IPS-15b (cell line): ENCODE measurements at regions not wholly inside any gene's neighbourhood (a gene's known extent, or its start where the extent isn't known, plus 50 kb on each side); places are given as distances from the start of the nearest gene placed in this dataset.

ENCODE experiments used
- H3K27me3 ChIP-seq: one replicate; pipeline ENCODE4 v1.6.1; 2013; ENCODE audit warnings: low read length; ENCODE audit not compliant: control insufficient read depth, insufficient read depth
- H3K36me3 ChIP-seq: one replicate; pipeline ENCODE4 v1.6.1; 2013; ENCODE audit warnings: low read length; ENCODE audit not compliant: control insufficient read depth, insufficient read depth
- H3K4me1 ChIP-seq: one replicate; pipeline ENCODE4 v1.6.1; 2013; ENCODE audit warnings: mild to moderate bottlenecking, low read length; ENCODE audit not compliant: control insufficient read depth, insufficient read depth
- H3K4me3 ChIP-seq: one replicate; pipeline ENCODE4 v1.5.1; 2013; ENCODE audit warnings: low read depth, low read length
- H3K9ac ChIP-seq: one replicate; pipeline ENCODE4 v1.6.1; 2013; ENCODE audit warnings: low read depth, mild to moderate bottlenecking, low read length
- H3K9me3 ChIP-seq: one replicate; pipeline ENCODE4 v1.6.1; 2013; ENCODE audit warnings: mild to moderate bottlenecking, low read length; ENCODE audit not compliant: control insufficient read depth, insufficient read depth

DNA sequence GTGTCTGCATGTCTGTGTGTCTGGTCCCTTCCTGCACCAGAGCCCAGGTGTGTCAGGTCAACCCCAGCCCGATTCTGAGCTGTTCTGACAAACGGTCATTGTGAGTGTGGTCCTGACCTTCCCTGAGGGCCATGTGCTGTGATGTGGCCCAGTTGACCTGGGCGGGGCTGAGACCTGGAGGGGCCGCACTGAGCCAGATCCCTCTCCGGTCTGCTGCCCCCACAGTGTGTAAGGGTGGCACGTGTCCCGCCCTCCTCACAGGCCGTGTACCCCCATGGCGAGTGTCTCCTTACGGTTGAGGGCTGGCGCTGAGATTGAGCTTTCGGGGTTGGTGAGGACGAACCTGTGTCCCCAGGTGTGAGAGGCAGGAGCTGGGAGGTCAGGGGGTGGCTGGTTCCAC, 136.5 kb downstream of the MRPL36 start:
- peaks cover 23% of the 10 kb centered on the region for H3K27me3 ChIP-seq
- H3K4me1 ChIP-seq: no peaks in the 10 kb centered on the region
- no peak overlapping the region for H3K9ac ChIP-seq
- H3K36me3 ChIP-seq: no peaks in the 10 kb centered on the region
- no peak overlapping the region for H3K4me3 ChIP-seq
- no peaks in the 10 kb centered on the region for H3K9me3 ChIP-seq

DNA sequence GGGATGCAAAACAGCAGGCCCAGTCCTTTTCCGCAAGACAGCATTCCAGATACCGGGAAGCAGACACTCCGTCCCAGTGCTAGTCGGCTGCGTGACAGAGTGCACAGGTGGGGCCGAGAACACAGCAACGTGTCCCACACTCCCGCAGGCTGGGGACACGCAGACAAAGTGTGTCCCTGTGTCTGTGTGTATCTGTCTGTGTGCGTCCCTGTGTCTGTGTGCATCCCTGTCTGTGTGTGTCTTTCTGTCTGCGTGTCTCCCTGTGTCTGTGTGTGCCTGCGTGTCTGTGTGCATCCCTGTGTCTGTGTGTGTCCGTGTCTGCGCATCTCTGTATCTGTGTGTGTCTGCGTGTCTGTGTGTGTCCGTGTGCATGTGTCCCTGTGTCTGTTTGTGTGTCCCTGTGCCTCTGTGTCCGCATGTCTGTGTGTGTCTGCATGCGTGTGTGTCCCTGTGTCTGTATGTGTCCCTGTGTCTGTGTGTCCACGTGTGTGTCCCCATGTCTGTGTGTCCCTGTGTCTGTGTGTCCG, 137.0 kb downstream of the MRPL36 start:
- H3K27me3 ChIP-seq: peaks cover 18% of the 10 kb centered on the region
- H3K4me3 ChIP-seq: no peak overlapping the region
- H3K36me3 ChIP-seq: no peaks in the 10 kb centered on the region
- H3K9me3 ChIP-seq: no peaks in the 10 kb centered on the region
- no peaks in the 10 kb centered on the region for H3K4me1 ChIP-seq
- H3K9ac ChIP-seq: no peak overlapping the region

DNA sequence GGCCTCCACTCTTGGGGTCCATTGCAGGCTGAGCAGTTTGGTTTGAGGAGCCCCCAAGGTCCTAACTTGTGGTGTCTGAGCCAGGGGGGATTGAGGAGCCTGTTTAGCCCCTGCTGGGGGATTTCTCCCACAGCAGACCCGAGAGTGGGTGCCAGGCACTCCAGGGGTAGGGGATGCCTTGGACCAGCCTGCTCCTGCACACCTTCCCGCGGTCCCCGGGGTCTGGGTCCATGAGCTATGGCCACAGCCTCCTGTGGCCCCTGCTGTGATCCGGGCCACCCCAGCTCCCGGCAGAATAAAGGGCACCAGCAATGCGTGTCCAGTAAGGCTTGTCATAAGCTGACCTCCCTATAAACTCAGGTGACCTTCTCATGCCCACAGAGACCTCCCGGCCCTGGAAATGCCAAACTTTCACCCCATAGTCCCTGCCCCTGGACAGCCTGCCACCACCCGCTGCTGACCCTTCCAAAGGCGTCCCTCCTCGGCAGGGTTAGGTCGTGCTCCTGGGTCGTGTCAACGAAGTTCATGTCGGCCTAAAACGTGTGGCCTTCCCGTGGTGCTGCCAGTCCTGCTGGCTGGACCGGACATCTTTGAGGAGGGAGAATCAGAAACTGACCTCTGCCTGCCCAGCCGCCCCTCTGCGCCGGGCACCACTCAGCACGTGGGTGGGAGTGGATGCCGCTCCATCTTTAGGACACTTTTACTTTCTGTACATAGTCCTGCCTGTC, 137.6 kb downstream of the MRPL36 start:
- Histone ChIP-seq H3K4me3 (no peak overlapping the region), H3K4me1 (no peaks in the 10 kb centered on the region), H3K36me3 (no peaks in the 10 kb centered on the region), H3K27me3 (peaks cover 16% of the 10 kb centered on the region), H3K9ac (no peak overlapping the region), H3K9me3 (no peaks in the 10 kb centered on the region)

DNA sequence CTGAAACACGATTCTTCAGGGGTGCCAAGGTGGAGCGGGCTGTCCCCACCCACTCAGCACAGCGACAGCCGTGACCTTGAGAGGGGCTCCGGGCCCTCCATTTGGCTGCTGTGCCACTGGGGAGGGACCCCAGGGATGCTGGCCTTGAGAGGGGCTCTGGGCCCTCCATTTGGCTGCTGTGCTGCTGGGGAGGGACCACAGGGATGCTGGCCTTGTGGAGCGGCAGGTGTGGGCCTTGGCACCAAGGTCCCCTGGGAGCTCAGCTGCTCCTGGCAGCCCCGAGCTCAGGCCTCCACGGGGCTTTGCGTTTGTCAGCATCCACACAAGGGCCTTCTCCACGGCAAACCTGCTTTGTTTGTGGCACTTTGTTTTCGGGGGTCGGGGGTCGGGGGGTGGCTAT, 137.6 kb upstream of the LPCAT1 start:
- Histone ChIP-seq H3K36me3 (no peaks in the 10 kb centered on the region), H3K9me3 (no peaks in the 10 kb centered on the region), H3K27me3 (peaks cover 16% of the 10 kb centered on the region), H3K9ac (no peak overlapping the region), H3K4me3 (no peak overlapping the region), H3K4me1 (no peaks in the 10 kb centered on the region)

DNA sequence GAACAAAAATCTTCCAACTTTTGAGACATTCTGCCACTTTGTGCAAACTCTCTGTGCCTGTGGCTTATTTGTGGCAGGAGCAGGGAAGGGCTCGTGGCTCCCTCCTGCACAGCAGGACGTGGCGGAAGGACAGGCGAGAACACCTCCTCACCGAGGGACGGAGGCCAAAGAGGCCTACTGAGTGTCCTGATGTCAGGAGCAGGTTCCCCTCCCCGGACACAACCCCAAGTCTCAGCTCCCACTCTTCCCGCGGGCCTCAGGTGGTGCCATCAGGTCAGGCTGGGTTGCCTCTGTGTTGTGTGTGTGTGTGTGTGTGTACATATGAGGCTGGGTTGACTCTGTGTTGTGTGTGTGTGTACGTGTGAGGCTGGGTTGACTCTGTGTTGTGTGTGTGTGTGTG, 136.8 kb upstream of the LPCAT1 start:
- H3K9me3 ChIP-seq: no peaks in the 10 kb centered on the region
- H3K36me3 ChIP-seq: no peaks in the 10 kb centered on the region
- no peak overlapping the region for H3K9ac ChIP-seq
- H3K27me3 ChIP-seq: peaks cover 8% of the 10 kb centered on the region
- no peak overlapping the region for H3K4me3 ChIP-seq
- H3K4me1 ChIP-seq: no peaks in the 10 kb centered on the region

DNA sequence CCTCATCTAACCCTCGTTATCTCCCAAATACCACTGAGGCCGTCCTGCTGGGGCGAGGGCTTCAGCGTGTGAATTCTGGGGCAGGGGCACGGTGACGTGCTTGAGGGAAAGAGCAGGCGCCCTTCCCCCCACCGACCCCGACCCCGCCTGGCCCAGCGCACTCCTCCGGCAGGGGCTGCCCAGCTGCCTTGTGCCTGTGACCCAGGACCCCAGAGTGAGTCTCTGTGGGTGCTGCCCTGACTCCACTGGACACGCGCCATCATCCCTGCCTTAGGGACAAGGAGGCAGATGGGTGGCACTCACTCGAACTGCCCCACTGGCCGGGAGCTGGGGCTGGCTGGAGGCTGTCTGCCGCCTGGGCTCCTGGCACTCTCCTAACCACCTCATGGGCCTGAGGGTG, 136.2 kb upstream of the LPCAT1 start:
- Histone ChIP-seq H3K9ac (no peak overlapping the region), H3K36me3 (no peaks in the 10 kb centered on the region), H3K9me3 (no peaks in the 10 kb centered on the region), H3K4me1 (no peaks in the 10 kb centered on the region), H3K27me3 (peaks cover 3% of the 10 kb centered on the region), H3K4me3 (no peak overlapping the region)

DNA sequence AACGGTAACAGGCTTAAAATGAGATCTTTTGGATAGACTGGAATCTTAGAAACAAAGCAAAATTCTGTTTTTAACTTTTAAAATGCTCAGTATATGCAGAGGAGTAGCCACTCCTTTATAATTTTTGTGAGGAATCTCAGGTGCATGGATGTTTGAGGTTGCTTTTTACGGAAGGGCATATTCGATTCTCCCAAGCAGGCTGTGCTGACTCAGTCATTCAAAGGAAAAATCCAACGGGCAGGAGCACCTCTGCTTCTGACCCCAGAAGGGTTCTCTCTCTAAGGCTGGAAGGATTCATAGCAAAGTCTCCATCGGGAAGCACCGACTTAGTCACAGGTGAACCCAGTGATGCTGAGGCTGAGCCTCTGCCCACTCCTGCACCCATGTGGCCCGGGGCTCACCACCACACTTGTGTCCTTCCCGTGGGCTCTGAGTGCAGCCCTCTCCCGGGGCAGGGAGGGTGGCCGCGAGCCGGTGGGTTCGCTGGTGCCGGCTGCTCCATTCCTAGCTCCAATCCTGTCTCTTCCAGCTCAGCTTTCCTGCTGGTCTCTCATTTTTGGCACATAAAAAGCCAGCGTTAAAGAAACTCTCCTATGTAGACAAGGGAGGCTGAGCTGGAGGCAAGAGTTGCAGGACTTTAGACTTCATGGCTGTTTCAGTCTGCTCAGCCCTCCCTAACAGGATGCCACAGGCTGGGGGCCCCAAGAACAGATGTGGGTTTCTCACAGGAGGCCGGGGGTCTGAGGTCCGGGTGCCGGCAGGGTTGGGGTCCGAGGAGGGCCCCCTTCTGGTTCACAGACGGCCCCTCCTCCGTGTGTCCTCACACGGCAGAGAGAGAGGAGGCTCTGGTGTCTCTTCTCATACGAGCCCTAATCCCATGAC, 135.6 kb upstream of the LPCAT1 start:
- Histone ChIP-seq H3K9ac (no peak overlapping the region), H3K4me3 (no peak overlapping the region), H3K36me3 (no peaks in the 10 kb centered on the region), H3K4me1 (no peaks in the 10 kb centered on the region), H3K9me3 (no peaks in the 10 kb centered on the region), H3K27me3 (peaks cover 3% of the 10 kb centered on the region)

DNA sequence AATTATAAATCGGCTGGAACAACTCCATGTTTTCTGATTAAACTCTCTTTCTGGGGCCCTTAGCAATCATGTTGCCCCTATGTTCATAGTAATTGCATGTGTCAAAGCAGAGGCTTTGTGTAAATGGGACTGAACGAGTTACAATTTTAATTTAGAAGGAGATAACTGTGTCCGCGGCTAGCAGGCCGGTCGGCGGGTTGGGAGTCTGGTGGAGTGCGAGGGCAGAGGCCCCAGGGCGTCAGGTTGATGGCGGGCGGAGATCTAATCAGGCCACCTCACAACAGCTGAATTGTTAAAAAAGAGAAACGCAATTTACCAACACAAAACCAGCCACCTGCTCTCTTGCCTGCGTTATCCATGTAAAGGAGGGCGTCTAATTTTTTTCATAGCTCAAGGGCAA, 134.9 kb upstream of the LPCAT1 start:
- no peaks in the 10 kb centered on the region for H3K4me1 ChIP-seq
- H3K27me3 ChIP-seq: peaks cover 5% of the 10 kb centered on the region
- no peak overlapping the region for H3K4me3 ChIP-seq
- H3K9me3 ChIP-seq: no peaks in the 10 kb centered on the region
- no peak overlapping the region for H3K9ac ChIP-seq
- no peaks in the 10 kb centered on the region for H3K36me3 ChIP-seq

DNA sequence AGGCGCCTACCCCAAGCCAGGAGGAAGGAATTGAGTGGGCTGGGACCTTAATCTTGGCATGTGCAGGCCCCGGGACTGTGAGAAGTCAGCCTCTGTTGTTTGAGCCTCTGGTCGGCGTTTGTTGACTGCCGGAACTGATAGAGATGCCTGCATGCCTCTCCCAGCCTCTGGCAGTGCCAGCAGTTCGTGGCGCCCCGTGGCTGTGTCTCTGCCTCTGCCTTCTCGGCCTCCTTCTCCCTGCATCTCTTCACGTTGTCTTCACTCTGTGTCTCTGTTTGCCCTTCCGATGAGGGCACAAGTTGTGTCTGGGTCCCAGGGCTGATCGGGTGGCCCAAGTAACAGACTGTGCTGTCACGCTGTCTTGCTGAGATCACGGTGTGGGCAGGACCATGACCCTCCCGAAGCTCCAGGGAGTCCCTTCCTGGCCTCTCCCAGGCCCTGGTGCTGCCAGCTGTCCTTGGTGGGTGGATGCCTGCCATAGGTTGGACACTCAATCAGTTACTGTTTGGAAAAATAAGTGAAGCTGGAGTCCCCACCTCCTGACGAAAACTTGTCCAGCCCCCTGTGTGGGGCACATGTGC, 133.5 kb upstream of the LPCAT1 start:
- Histone ChIP-seq H3K4me3 (no peak overlapping the region), H3K27me3 (peaks cover 17% of the 10 kb centered on the region), H3K9ac (no peak overlapping the region), H3K36me3 (no peaks in the 10 kb centered on the region), H3K4me1 (no peaks in the 10 kb centered on the region), H3K9me3 (no peaks in the 10 kb centered on the region)

DNA sequence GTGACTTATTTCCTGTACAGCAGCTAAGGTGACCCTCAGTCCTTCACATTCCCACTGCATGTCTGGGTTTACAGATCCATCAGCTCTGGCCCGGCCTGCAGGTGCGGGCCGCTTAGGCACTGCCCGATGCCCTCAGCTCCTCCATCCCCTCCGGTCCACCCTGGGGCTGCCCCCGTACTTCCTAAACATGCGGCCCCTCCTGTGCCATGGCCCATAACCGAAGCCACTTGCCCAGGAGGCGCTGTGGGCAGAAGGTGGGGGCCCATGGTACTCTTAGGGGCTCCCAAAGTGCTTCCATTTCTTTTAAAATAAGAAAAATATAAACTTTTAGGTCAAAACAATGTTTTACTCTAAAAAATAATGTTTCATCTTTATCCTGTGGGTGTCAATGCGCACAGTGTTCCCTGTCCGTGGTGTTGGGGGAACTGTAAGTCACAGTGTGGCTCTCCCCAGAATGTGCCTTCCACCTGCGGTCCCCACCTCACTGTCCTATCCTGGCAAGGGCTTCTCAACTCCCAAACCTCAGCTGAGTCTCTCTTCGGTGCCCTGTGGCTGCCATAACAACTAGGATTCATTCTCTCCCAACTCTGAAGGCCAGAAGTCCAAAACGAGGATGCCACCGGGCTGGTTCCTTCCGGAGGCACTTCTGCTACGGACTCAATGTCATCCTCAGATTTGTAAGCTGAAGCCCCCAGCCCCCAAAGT, 132.7 kb upstream of the LPCAT1 start:
- Histone ChIP-seq H3K4me3 (no peak overlapping the region), H3K36me3 (no peaks in the 10 kb centered on the region), H3K9me3 (no peaks in the 10 kb centered on the region), H3K9ac (no peak overlapping the region), H3K27me3 (peaks cover 20% of the 10 kb centered on the region), H3K4me1 (no peaks in the 10 kb centered on the region)

DNA sequence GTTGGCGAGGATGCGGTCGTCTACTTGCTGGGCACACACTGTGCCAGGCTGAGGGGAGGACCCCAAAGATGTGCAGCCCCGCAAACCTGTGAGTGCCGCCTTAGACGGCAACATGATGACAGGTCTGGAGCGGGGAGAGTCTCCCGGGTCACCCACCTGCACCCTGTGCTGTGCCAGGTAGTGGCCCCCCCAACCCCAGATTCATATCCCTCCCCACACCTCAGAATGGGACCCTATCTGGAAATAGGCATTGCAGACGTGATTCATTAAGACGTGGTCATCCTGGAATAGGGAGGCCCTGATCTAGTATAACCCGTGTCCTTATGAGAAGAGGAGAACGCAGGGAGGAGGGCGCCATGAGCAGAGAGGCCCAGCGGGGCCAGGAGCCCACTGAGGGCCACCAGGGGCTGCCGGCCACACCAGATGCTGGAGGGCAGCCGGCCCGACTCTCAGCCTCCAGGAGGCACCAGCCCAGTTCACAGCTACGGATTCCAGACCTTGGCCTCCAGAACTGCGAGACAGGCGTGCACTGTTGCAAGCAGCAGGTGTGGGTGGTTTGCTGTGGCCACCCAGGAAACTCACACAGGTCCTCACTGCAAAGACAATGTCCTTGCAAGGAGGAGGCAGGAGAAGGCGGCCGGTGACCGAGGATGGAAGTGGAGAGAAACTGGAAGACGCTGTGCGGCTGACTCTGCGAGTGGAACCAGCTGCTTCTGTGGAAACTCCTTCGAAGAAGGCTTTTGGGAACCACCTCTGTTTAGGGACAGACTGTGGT, 131.9 kb upstream of the LPCAT1 start:
- Histone ChIP-seq H3K27me3 (peaks cover 20% of the 10 kb centered on the region), H3K9me3 (no peaks in the 10 kb centered on the region), H3K4me1 (no peaks in the 10 kb centered on the region), H3K4me3 (no peak overlapping the region), H3K9ac (no peak overlapping the region), H3K36me3 (no peaks in the 10 kb centered on the region)
